Fibroblast of lung (primary cell): ENCODE measurements at regions not wholly inside any gene's neighbourhood (a gene's known extent, or its start where the extent isn't known, plus 50 kb on each side); places are given as distances from the start of the nearest gene placed in this dataset.

Experiments
- DNase-seq, 2 donors: peaks; one replicate each; pipeline versions ENCODE4 v3.0.0 to v3.0.0-alpha.2; 2010; ENCODE audit warnings: low read depth in 2 of 2
- H2AFZ ChIP-seq: 2 replicates; pipeline ENCODE4 v1.5.1; 2012; ENCODE audit warnings: low read length, control low read depth, inconsistent platforms
- H3K27ac ChIP-seq: 2 replicates; pipeline ENCODE4 v1.5.1; 2011; ENCODE audit warnings: low read length, control low read depth; ENCODE audit not compliant: insufficient read depth
- H3K27me3 ChIP-seq: 2 replicates; pipeline ENCODE4 v1.5.1; 2011; ENCODE audit warnings: mild to moderate bottlenecking, low read length; ENCODE audit not compliant: control insufficient read depth, insufficient read depth
- H3K36me3 ChIP-seq: 2 replicates; pipeline ENCODE4 v1.5.1; 2011; ENCODE audit warnings: low read length; ENCODE audit not compliant: control insufficient read depth, insufficient read depth
- H3K4me1 ChIP-seq: 2 replicates; pipeline ENCODE4 v1.5.1; 2011; ENCODE audit warnings: low read length; ENCODE audit not compliant: control insufficient read depth, insufficient read depth; ENCODE audit errors: extremely low read depth
- H3K4me2 ChIP-seq: 2 replicates; pipeline ENCODE4 v1.5.1; 2011; ENCODE audit warnings: low read length, control low read depth; ENCODE audit not compliant: insufficient read depth; ENCODE audit errors: extremely low read depth
- H3K4me3 ChIP-seq, 4 experiments: fragments of 200-600 bp in 1 of 4; sonication (generic) in 1 of 4; replicated peaks in 1 of 4; 2 replicates each; pipeline ENCODE4 v1.5.1; 2011 to 2016; ENCODE audit warnings: low read length in 4 of 4, low read depth in 3 of 4, mild to moderate bottlenecking in 3 of 4, control low read depth in 2 of 4, inconsistent platforms in 1 of 4, mixed read lengths in 1 of 4; ENCODE audit not compliant: insufficient read depth in 1 of 4; ENCODE audit errors: control extremely low read depth in 1 of 4
- H3K79me2 ChIP-seq: 2 replicates; pipeline ENCODE4 v1.5.1; 2012; ENCODE audit warnings: mild to moderate bottlenecking, low read length, inconsistent platforms; ENCODE audit not compliant: control insufficient read depth, insufficient read depth
- H3K9ac ChIP-seq: 2 replicates; pipeline ENCODE4 v1.5.1; 2011; ENCODE audit warnings: mild to moderate bottlenecking, low read length, control low read depth; ENCODE audit not compliant: insufficient read depth
- H3K9me3 ChIP-seq: 2 replicates; pipeline ENCODE4 v1.5.1; 2012; ENCODE audit warnings: low read depth, low read length; ENCODE audit not compliant: control insufficient read depth, insufficient read depth
- H4K20me1 ChIP-seq: 2 replicates; pipeline ENCODE4 v1.5.1; 2011; ENCODE audit warnings: low read length; ENCODE audit not compliant: control insufficient read depth, insufficient read depth; ENCODE audit errors: extremely low read depth
- EZH2 ChIP-seq: IDR thresholded peaks from 2 replicates; pipeline ENCODE4 v1.5.1; 2012; ENCODE audit warnings: low read length, control low read depth, mild to moderate bottlenecking; ENCODE audit errors: missing control alignments
- TF ChIP-seq, protein P1 (sequence below), 2 donors: IDR thresholded peaks in 1 of 2; conservative IDR thresholded peaks in 1 of 2; 1 replicate in 1 of 2; 2 replicates in 1 of 2; pipeline ENCODE4 v1.5.1; 2011 to 2012; ENCODE audit warnings: low read length in 2 of 2, control low read depth in 1 of 2, inconsistent platforms in 1 of 2, low read depth in 1 of 2, mild to moderate bottlenecking in 1 of 2

DNA sequence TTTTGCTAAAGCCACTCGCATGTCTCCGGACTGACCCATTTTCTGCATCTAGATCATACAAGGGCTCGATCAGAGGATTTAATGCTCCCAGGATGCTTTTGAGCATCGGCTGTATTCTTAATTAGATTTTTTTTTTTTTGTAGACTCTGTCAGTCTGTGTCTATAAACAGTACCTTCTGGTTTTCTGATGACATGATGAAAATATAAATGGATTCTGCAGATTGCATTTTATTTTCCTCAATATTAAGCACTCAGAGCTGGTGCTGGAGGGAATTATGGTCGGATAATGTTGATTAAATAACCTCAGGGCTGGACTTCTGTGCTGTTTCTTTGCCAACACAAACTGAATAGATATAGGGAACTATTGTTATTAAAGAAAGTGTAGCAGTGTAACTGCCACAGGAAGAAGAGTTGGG, 57.1 kb upstream of the LIMCH1 start:
- TF ChIP-seq EZH2: no peak
- TF ChIP-seq, protein P1, sequence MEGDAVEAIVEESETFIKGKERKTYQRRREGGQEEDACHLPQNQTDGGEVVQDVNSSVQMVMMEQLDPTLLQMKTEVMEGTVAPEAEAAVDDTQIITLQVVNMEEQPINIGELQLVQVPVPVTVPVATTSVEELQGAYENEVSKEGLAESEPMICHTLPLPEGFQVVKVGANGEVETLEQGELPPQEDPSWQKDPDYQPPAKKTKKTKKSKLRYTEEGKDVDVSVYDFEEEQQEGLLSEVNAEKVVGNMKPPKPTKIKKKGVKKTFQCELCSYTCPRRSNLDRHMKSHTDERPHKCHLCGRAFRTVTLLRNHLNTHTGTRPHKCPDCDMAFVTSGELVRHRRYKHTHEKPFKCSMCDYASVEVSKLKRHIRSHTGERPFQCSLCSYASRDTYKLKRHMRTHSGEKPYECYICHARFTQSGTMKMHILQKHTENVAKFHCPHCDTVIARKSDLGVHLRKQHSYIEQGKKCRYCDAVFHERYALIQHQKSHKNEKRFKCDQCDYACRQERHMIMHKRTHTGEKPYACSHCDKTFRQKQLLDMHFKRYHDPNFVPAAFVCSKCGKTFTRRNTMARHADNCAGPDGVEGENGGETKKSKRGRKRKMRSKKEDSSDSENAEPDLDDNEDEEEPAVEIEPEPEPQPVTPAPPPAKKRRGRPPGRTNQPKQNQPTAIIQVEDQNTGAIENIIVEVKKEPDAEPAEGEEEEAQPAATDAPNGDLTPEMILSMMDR (conservative IDR thresholded peaks at IDR 0.05 in 1 of 2, IDR thresholded peaks at IDR 0.05 in 1 of 2; ENCODE audit: low read depth in 1 of 2, low read length in 2 of 2): no peak
- Histone ChIP-seq H3K79me2 (no peaks in the 10 kb centered on the region), H3K9ac (no peak overlapping the region), H3K4me2 (no peak overlapping the region), H3K27me3 (no peaks in the 10 kb centered on the region), H3K27ac (no peak overlapping the region), H3K9me3 (no peaks in the 10 kb centered on the region), H4K20me1 (no peaks in the 10 kb centered on the region), H3K4me1 (no peaks in the 10 kb centered on the region), H2AFZ (no peak overlapping the region), H3K4me3 (no peak overlapping the region), H3K36me3 (no peaks in the 10 kb centered on the region)
- DNase-seq: no peak

DNA sequence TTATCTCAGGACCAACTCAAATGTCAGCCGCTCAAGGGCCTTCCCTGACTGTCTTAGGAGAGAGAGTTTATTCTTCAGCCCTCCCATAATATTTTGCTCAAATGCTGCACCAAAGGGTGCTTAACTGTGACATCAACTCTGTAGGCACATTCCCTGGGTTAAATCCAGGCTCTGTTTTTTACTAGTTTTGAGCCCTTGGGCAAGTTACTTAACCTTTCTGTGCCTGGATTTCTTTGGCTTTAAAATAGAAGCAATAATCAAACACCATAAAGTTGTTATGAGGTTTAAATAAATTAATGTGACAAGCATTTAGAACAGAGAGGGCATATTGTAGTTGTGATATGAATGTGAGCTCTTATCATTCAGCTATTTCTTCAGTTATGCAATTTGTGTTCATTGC, 54.2 kb upstream of the LIMCH1 start:
- no peaks in the 10 kb centered on the region for H3K4me1 ChIP-seq

DNA sequence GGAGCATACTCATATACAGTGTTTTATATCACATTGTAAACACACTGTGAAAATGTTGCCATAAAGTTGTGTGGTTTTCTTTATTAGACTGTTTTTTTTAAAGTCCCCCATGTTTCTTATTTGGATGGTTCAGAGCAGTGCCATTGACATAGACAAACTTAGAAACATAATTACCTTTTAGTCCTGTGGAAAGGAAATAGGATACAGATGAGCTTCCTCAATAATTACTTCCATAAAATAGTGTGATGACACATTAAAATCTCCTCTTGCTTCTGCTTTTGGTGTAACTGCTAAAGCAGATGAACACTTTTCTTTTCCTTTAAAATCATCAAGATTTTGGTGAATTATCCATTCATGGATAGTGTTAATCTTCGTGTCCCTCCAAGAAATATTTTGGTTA, 52.9 kb upstream of the LIMCH1 start:
- DNase-seq: no peak
- Histone ChIP-seq H4K20me1 (no peaks in the 10 kb centered on the region), H3K27ac (no peak overlapping the region), H3K79me2 (no peaks in the 10 kb centered on the region), H3K4me1 (no peaks in the 10 kb centered on the region), H3K4me3 (no peak overlapping the region), H2AFZ (no peak overlapping the region), H3K36me3 (no peaks in the 10 kb centered on the region), H3K27me3 (no peaks in the 10 kb centered on the region), H3K9me3 (no peaks in the 10 kb centered on the region), H3K4me2 (no peak overlapping the region), H3K9ac (no peak overlapping the region)
- TF ChIP-seq, protein P1 (conservative IDR thresholded peaks at IDR 0.05 in 1 of 2, IDR thresholded peaks at IDR 0.05 in 1 of 2; ENCODE audit: low read depth in 1 of 2, low read length in 2 of 2): no peak
- TF ChIP-seq EZH2: no peak

More for the DNA sequence above, 54.2 kb upstream of the LIMCH1 start:
- H3K4me2 ChIP-seq: no peak overlapping the region
- H3K4me3 ChIP-seq: no peak overlapping the region
- no peaks in the 10 kb centered on the region for H3K79me2 ChIP-seq
- H3K27ac ChIP-seq: no peak overlapping the region
- H3K27me3 ChIP-seq: no peaks in the 10 kb centered on the region
- TF ChIP-seq, protein P1 (conservative IDR thresholded peaks at IDR 0.05 in 1 of 2, IDR thresholded peaks at IDR 0.05 in 1 of 2; ENCODE audit: low read depth in 1 of 2, low read length in 2 of 2): no peak
- H3K9me3 ChIP-seq: no peaks in the 10 kb centered on the region
- H3K36me3 ChIP-seq: no peaks in the 10 kb centered on the region
- no peak for DNase-seq
- H4K20me1 ChIP-seq: no peaks in the 10 kb centered on the region
- H3K9ac ChIP-seq: no peak overlapping the region
- no peak overlapping the region for H2AFZ ChIP-seq
